Muscle layer of duodenum (tissue), 2 donors: ENCODE measurements at regions not wholly inside any gene's neighbourhood (a gene's known extent, or its start where the extent isn't known, plus 50 kb on each side); places are given as distances from the start of the nearest gene placed in this dataset.

Experiments
- H3K27ac ChIP-seq: one replicate; pipeline ENCODE4 v1.7.0; 2013; ENCODE audit warnings: mild to moderate bottlenecking, low read length
- H3K27me3 ChIP-seq: one replicate; pipeline ENCODE4 v1.7.0; 2013; ENCODE audit warnings: low read depth, mild to moderate bottlenecking, control low read depth, low read length
- H3K36me3 ChIP-seq, 2 donors: one replicate each; pipeline ENCODE4 v1.7.0; 2013; ENCODE audit warnings: low read length in 2 of 2, control low read depth in 1 of 2, mild to moderate bottlenecking in 1 of 2; ENCODE audit not compliant: insufficient read depth in 2 of 2, control insufficient read depth in 1 of 2
- H3K4me1 ChIP-seq, 2 donors: one replicate each; pipeline ENCODE4 v1.7.0; 2013; ENCODE audit warnings: low read length in 2 of 2, mild to moderate bottlenecking in 2 of 2, control low read depth in 1 of 2, moderate library complexity in 1 of 2; ENCODE audit not compliant: insufficient read depth in 2 of 2, control insufficient read depth in 1 of 2
- H3K4me3 ChIP-seq, 2 donors: one replicate each; pipeline ENCODE4 v1.7.0; 2013; ENCODE audit warnings: low read length in 2 of 2, low read depth in 1 of 2, mild to moderate bottlenecking in 1 of 2
- H3K9me3 ChIP-seq, 2 donors: one replicate each; pipeline ENCODE4 v1.7.0; 2013; ENCODE audit warnings: low read length in 2 of 2, control low read depth in 1 of 2, mild to moderate bottlenecking in 1 of 2; ENCODE audit not compliant: control insufficient read depth in 1 of 2
- donor health status: healthy.

GRCh38 chr4:4592414-4592813 is 50.6 kb upstream of the STX18 start:
- Histone ChIP-seq H3K4me1 (no peaks in the 10 kb centered on the region), H3K4me3 (no peak overlapping the region), H3K27ac (no peak overlapping the region), H3K27me3 (no peaks in the 10 kb centered on the region), H3K36me3 (peaks cover 0 to 7% of the 10 kb centered on the region in 2 donors), H3K9me3 (peaks cover 8 to 9% of the 10 kb centered on the region in 2 donors)
